ENCODE measurements at regions not wholly inside any gene's neighbourhood (a gene's known extent, or its start where the extent isn't known, plus 50 kb on each side); places are given as distances from the start of the nearest gene placed in this dataset.

DNA sequence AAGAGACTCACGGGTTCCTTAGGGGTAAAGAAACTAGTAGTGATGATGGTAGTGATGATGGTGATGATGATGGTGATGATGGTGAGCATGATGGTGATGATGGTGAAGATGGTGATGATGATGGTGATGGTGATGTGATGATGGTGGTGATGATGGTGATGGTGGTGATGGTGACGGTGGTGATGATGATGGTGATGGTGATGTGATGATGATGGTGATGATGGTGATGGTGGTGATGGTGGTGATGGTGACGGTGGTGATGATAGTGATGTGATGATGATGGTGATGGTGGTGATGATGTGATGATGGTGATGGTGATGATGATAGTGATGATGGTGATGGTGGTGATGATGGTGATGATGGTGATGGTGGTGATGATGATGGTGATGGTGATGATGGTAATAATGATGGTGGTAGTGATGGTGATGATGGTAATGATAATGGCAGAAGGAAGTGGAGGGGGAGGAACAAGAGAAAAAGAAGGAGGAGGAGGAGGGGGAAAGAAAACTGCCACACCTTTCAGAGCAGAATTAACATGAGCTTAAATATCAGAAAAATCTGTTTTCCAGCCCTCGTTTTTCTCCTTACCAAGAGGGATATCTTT is 85.5 kb downstream of the FZD10 start:
- no peak overlapping the region for H3K4me3 ChIP-seq (ENCODE audit: low read length)
- H3K4me1 ChIP-seq (ENCODE audit: insufficient read depth, low read length) = no peaks in the 10 kb centered on the region
- CTCF ChIA-PET = no interaction called here
- Mint-ChIP-seq H3K4me3 (peak overlapping the region in 1 of 7 donors; percentile 45), H3K27me3 (no peaks in the 10 kb centered on the region), H3K4me1 (no peaks in the 10 kb centered on the region), H3K9me3 (peaks cover 0 to 9% (median 5%) of the 10 kb centered on the region in 5 donors), H3K27ac (peak overlapping the region in 1 of 8 donors; percentile 10), H3K36me3 (no peaks in the 10 kb centered on the region)
- no peak overlapping the region for H3K27ac ChIP-seq (ENCODE audit: low read depth, low read length)
- no peaks in the 10 kb centered on the region for H3K9me3 ChIP-seq (ENCODE audit: low read length)
- POLR2A ChIA-PET = interaction anchor here (0.5 kb wide), 1 partner anchor 1633 kb away, joined by 6 read pairs; no protein-coding TSS in a partner anchor
- H3K36me3 ChIP-seq (ENCODE audit: insufficient read depth, low read length) = no peaks in the 10 kb centered on the region
- DNase-seq = no peak
- no peaks in the 10 kb centered on the region for H3K27me3 ChIP-seq (ENCODE audit: insufficient read depth, low read length, poor library complexity, severe bottlenecking)

DNA sequence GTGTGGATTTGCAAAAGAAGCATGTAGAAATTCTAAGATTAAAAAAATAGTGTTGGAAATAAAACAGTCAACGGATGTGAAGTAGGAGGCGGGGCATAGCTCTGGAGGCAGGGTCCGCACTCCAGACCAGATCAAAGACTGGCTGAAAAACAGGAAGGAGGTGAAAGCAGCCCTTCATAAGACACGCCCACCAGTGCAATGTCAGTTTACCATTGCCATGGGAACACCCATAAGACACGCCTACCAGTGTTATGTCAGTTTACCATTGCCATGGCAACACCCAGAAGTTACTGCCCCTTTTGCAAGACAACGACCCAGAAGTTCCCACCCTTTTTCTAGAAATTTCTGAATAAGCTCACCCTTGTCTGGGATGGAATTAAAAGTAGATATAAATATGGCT is 87.1 kb downstream of the FZD10 start:
- Mint-ChIP-seq H3K27ac (no peak overlapping the region), H3K27me3 (no peaks in the 10 kb centered on the region), H3K36me3 (no peaks in the 10 kb centered on the region), H3K4me3 (no peak overlapping the region), H3K4me1 (no peaks in the 10 kb centered on the region), H3K9me3 (peaks cover 0 to 14% (median 5%) of the 10 kb centered on the region in 5 donors)
- no peak overlapping the region for H3K4me3 ChIP-seq (ENCODE audit: low read length)
- H3K27ac ChIP-seq (ENCODE audit: low read depth, low read length) = no peak overlapping the region
- ChIA-PET POLR2A (no interaction called here), CTCF (no interaction called here)
- no peaks in the 10 kb centered on the region for H3K27me3 ChIP-seq (ENCODE audit: insufficient read depth, low read length, poor library complexity, severe bottlenecking)
- no peaks in the 10 kb centered on the region for H3K9me3 ChIP-seq (ENCODE audit: low read length)
- no peaks in the 10 kb centered on the region for H3K36me3 ChIP-seq (ENCODE audit: insufficient read depth, low read length)
- no peak for DNase-seq
- no peaks in the 10 kb centered on the region for H3K4me1 ChIP-seq (ENCODE audit: insufficient read depth, low read length)

DNA sequence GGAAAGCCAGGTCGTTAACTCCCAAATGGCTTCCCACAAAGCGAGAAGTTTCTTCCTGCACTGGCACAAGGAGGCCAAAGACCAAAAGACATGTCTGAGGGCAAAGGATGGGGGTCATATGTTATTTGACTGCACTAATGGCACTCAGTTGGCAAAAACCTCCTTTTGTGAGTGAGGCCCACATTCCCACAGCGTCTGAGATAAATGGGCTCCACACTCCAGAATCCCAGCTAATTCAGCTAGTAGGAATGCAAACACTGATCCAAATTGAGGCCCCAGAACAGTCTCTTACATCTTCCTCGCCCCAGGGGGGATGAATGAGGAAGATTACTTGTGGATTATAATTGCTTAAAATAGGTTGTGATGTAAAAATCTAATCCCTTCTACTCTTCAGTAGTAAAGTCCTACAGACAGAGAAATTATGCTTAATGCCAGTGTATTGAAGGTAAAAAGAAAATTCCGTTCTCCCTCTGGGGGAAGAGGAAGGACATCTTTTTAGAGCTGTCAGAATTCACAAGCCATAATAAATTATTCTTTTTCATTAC is 86.4 kb upstream of the PIWIL1 start:
- H3K4me1 ChIP-seq (ENCODE audit: insufficient read depth, low read length) = no peaks in the 10 kb centered on the region
- DNase-seq = no peak
- H3K9me3 Mint-ChIP-seq = peaks cover 0 to 17% (median 5%) of the 10 kb centered on the region in 5 donors
- H3K4me1 Mint-ChIP-seq = no peaks in the 10 kb centered on the region
- no peak overlapping the region for H3K4me3 ChIP-seq (ENCODE audit: low read length)
- no peaks in the 10 kb centered on the region for H3K27me3 Mint-ChIP-seq
- H3K36me3 ChIP-seq (ENCODE audit: insufficient read depth, low read length) = no peaks in the 10 kb centered on the region
- ChIA-PET POLR2A (no interaction called here), CTCF (no interaction called here)
- H3K9me3 ChIP-seq (ENCODE audit: low read length) = no peaks in the 10 kb centered on the region
- no peaks in the 10 kb centered on the region for H3K36me3 Mint-ChIP-seq
- H3K4me3 Mint-ChIP-seq = no peak overlapping the region
- no peak overlapping the region for H3K27ac Mint-ChIP-seq
- no peak overlapping the region for H3K27ac ChIP-seq (ENCODE audit: low read depth, low read length)
- no peaks in the 10 kb centered on the region for H3K27me3 ChIP-seq (ENCODE audit: insufficient read depth, low read length, poor library complexity, severe bottlenecking)

DNA sequence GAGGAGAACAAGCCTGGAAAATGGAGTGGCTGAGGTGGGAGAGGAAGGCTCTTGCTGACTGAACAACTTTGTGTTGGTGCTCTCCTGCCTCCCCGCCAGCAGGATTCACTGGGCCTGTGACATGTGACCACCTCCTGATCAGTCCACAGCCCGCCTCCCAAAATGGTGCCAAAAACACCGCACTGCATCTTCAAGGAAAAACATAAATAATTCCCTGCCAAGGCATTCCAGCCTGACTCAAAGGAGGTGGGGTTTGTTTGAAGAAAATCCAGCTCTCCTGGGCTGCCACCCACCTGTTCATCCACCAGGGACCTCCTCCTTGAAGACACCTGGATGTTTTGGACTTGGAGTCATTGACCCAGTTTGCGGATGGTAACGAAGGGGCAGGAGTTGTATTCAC is 83.8 kb upstream of the PIWIL1 start:
- H3K4me3 ChIP-seq (ENCODE audit: low read length) = no peak overlapping the region
- ChIA-PET CTCF (no interaction called here), POLR2A (no interaction called here)
- peaks cover 0 to 13% (median 0%) of the 10 kb centered on the region in 5 donors for H3K9me3 Mint-ChIP-seq
- H3K4me1 Mint-ChIP-seq = no peaks in the 10 kb centered on the region
- no peaks in the 10 kb centered on the region for H3K36me3 Mint-ChIP-seq
- H3K4me3 Mint-ChIP-seq = no peak overlapping the region
- no peaks in the 10 kb centered on the region for H3K9me3 ChIP-seq (ENCODE audit: low read length)
- no peaks in the 10 kb centered on the region for H3K27me3 Mint-ChIP-seq
- no peaks in the 10 kb centered on the region for H3K27me3 ChIP-seq (ENCODE audit: insufficient read depth, low read length, poor library complexity, severe bottlenecking)
- no peaks in the 10 kb centered on the region for H3K36me3 ChIP-seq (ENCODE audit: insufficient read depth, low read length)
- no peak overlapping the region for H3K27ac Mint-ChIP-seq
- H3K4me1 ChIP-seq (ENCODE audit: insufficient read depth, low read length) = no peaks in the 10 kb centered on the region
- H3K27ac ChIP-seq (ENCODE audit: low read depth, low read length) = no peak overlapping the region
- no peak for DNase-seq

DNA sequence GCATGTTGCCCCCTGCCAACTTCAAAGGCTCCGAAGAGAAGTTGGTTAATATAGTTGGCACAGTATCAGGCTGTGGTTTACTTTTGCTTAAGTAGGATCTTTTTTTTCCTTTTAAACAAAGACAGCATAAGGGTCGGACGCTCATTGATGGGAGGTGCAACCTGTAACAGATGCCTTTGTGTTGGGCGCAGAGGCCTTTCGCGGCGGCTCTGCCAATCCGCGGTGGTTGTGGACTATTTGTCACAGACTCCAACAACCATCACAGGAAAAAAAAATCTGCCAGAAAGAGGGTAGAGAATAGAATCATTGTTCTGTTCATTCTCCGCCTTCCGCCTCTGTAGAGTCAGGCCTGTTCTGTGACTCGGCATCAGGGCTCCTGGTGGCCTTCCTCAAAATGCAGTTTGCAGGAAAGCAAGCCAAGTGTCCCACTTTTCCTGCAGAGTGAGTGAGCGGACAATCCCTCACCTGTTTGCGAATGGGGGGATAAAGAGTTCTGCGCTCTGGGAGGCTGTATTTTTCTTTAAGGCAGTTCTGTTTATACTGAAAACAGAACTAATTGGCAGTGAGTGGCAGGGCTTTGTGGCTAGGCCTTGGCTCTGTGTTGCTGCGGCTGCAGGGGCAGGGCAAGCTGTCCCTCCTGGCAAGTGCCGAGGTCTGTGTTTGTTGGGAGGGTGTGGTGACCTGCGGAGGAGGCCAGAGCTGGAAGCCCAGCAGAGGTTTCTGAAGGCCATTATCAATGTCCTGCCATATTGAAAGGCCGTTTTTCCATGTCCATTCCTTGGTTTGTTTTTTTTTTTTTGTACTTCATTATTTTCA is 83.0 kb upstream of the PIWIL1 start:
- CTCF ChIA-PET = no interaction called here

DNA sequence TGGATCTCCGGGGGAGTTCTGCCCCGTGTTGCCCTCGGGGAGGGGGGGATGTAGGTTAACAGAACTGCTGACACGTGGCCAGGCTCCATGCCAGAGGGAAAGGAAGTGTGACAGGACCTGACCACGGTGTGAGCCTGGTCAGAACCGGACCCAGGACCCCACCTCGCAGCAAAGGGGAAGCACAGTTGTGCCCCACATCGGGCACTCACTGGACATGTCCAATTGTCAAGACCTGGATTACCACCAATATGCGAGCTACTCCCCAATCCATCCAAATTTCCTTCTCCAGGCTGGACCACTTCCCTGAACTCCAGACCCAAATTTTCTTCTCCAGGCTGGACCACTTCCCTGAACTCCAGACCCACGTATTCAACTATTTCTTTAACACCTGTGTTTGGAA is 78.8 kb upstream of the PIWIL1 start:
- H3K4me3 Mint-ChIP-seq = no peak overlapping the region
- H3K27me3 Mint-ChIP-seq = peaks cover 0 to 1% of the 10 kb centered on the region in 2 donors
- no peaks in the 10 kb centered on the region for H3K27me3 ChIP-seq (ENCODE audit: insufficient read depth, low read length, poor library complexity, severe bottlenecking)
- H3K4me1 ChIP-seq (ENCODE audit: insufficient read depth, low read length) = no peaks in the 10 kb centered on the region
- H3K4me1 Mint-ChIP-seq = no peaks in the 10 kb centered on the region
- no peak overlapping the region for H3K4me3 ChIP-seq (ENCODE audit: low read length)
- H3K9me3 Mint-ChIP-seq = peaks cover 0 to 5% (median 2%) of the 10 kb centered on the region in 5 donors
- POLR2A ChIA-PET = no interaction called here
- H3K36me3 Mint-ChIP-seq = no peaks in the 10 kb centered on the region
- H3K27ac ChIP-seq (ENCODE audit: low read depth, low read length) = no peak overlapping the region
- CTCF ChIA-PET = no interaction called here
- no peaks in the 10 kb centered on the region for H3K36me3 ChIP-seq (ENCODE audit: insufficient read depth, low read length)
- no peak overlapping the region for H3K27ac Mint-ChIP-seq
- no peak for DNase-seq
- H3K9me3 ChIP-seq (ENCODE audit: low read length) = no peaks in the 10 kb centered on the region

More for the DNA sequence above, 83.0 kb upstream of the PIWIL1 start:
- no peak for DNase-seq
- POLR2A ChIA-PET = no interaction called here
- Histone ChIP-seq H3K4me1 (ENCODE audit: insufficient read depth, low read length) (no peaks in the 10 kb centered on the region), H3K27ac (ENCODE audit: low read depth, low read length) (no peak overlapping the region), H3K36me3 (ENCODE audit: insufficient read depth, low read length) (no peaks in the 10 kb centered on the region), H3K4me3 (ENCODE audit: low read length) (no peak overlapping the region), H3K9me3 (ENCODE audit: low read length) (no peaks in the 10 kb centered on the region), H3K27me3 (ENCODE audit: insufficient read depth, low read length, poor library complexity, severe bottlenecking) (no peaks in the 10 kb centered on the region)
- Mint-ChIP-seq H3K9me3 (peaks cover 0 to 13% (median 4%) of the 10 kb centered on the region in 5 donors), H3K27me3 (peaks cover 0 to 1% of the 10 kb centered on the region in 2 donors), H3K4me3 (no peak overlapping the region), H3K4me1 (no peaks in the 10 kb centered on the region), H3K27ac (no peak overlapping the region), H3K36me3 (no peaks in the 10 kb centered on the region)

DNA sequence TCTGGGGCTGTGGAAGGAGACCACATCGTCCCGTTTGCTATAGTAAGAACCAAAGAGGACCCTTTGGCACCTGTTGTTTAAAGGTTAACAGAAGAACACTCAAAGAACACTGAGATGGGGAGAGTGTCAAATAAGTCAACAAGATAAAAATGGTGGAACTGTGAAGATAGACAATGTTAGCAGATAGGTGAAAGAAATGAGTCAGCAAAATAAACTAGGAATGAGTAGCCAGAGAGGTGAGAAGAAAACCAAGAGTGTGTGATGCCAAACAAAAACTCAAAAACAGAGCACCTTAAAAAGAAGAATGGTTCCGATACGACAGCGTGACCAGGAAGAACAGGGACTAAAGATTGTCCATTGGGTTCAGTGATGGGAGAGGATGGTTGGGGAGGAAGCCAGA is 74.7 kb upstream of the PIWIL1 start:
- peaks cover 0 to 2% of the 10 kb centered on the region in 2 donors for H3K27me3 Mint-ChIP-seq
- Histone ChIP-seq H3K4me1 (ENCODE audit: insufficient read depth, low read length) (no peaks in the 10 kb centered on the region), H3K4me3 (ENCODE audit: low read length) (no peak overlapping the region), H3K27me3 (ENCODE audit: insufficient read depth, low read length, poor library complexity, severe bottlenecking) (no peaks in the 10 kb centered on the region), H3K36me3 (ENCODE audit: insufficient read depth, low read length) (no peaks in the 10 kb centered on the region), H3K27ac (ENCODE audit: low read depth, low read length) (no peak overlapping the region), H3K9me3 (ENCODE audit: low read length) (no peaks in the 10 kb centered on the region)
- no peak overlapping the region for H3K27ac Mint-ChIP-seq
- H3K4me3 Mint-ChIP-seq = no peak overlapping the region
- POLR2A ChIA-PET = no interaction called here
- peaks cover 0 to 8% (median 4%) of the 10 kb centered on the region in 5 donors for H3K9me3 Mint-ChIP-seq
- no peaks in the 10 kb centered on the region for H3K4me1 Mint-ChIP-seq
- no peaks in the 10 kb centered on the region for H3K36me3 Mint-ChIP-seq
- CTCF ChIA-PET = no interaction called here
- DNase-seq = no peak

DNA sequence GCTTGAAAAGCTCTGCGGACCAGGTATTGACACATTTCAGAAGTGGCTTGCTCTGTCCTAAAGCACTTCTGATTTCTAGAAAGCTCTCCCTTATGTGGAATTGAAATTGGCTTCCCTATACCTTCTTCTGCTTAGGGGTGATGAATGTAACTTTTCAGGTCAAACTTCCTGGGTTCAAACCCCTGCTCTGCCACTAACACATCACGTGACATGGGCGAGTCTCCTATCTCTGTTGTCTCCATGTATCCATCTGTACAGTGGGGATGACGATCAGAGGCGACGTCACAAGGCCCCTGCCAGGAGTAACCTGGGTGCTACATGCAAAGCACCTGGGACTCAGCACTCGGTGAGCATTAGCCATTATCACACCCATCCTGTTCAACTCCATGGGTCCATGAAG is 73.7 kb upstream of the PIWIL1 start:
- CTCF ChIA-PET = no interaction called here
- H3K36me3 Mint-ChIP-seq = no peaks in the 10 kb centered on the region

More for the DNA sequence above, 73.7 kb upstream of the PIWIL1 start:
- Mint-ChIP-seq H3K27ac (no peak overlapping the region), H3K27me3 (peaks cover 0 to 2% of the 10 kb centered on the region in 2 donors), H3K9me3 (peaks cover 0 to 8% (median 4%) of the 10 kb centered on the region in 5 donors), H3K4me3 (no peak overlapping the region), H3K4me1 (no peaks in the 10 kb centered on the region)
- H3K27ac ChIP-seq (ENCODE audit: low read depth, low read length) = no peak overlapping the region
- H3K36me3 ChIP-seq (ENCODE audit: insufficient read depth, low read length) = no peaks in the 10 kb centered on the region
- no peaks in the 10 kb centered on the region for H3K4me1 ChIP-seq (ENCODE audit: insufficient read depth, low read length)
- no peaks in the 10 kb centered on the region for H3K9me3 ChIP-seq (ENCODE audit: low read length)
- POLR2A ChIA-PET = no interaction called here
- DNase-seq = no peak
- H3K4me3 ChIP-seq (ENCODE audit: low read length) = no peak overlapping the region
- H3K27me3 ChIP-seq (ENCODE audit: insufficient read depth, low read length, poor library complexity, severe bottlenecking) = no peaks in the 10 kb centered on the region

Data from CD8-positive, alpha-beta memory T cell (primary cell).